GM23338 (cell line): ENCODE measurements at regions not wholly inside any gene's neighbourhood (a gene's known extent, or its start where the extent isn't known, plus 50 kb on each side); places are given as distances from the start of the nearest gene placed in this dataset.
A peak's percentile ranks its signal among the peaks of the same experiment; 100 is the strongest.

Experiments
- ATAC-seq: fragments of 200-7000 bp; cut with Tn5 transposase; 3 replicates; pipeline ENCODE4 v1.9.1; 2020
- DNase-seq: peaks from one replicate; pipeline ENCODE4 v3.0.0-alpha.2; 2015; ENCODE audit warnings: low spot score
- H2AFZ ChIP-seq: fragments of 200-600 bp; sonication (generic); 2 replicates; pipeline ENCODE4 v1.8.0; 2016; ENCODE audit warnings: antibody characterized with exemption, mild to moderate bottlenecking, moderate library complexity
- H3F3A ChIP-seq: fragments of 200-600 bp; sonication (generic); replicated peaks from 2 replicates; pipeline ENCODE4 v1.8.0; 2017; ENCODE audit warnings: antibody characterized with exemption, mixed run types, low read depth
- H3K27ac ChIP-seq: fragments of 200-600 bp; sonication (generic); 2 replicates; pipeline ENCODE4 v1.6.1; 2016; ENCODE audit warnings: low read depth
- H3K27me3 ChIP-seq: fragments of 200-600 bp; sonication (generic); 2 replicates; pipeline ENCODE4 v1.8.0; 2016; ENCODE audit warnings: mild to moderate bottlenecking, mixed run types, moderate library complexity; ENCODE audit not compliant: insufficient read depth
- H3K36me3 ChIP-seq: fragments of 200-600 bp; sonication (generic); 2 replicates; pipeline ENCODE4 v1.8.0; 2016; ENCODE audit warnings: mild to moderate bottlenecking; ENCODE audit not compliant: insufficient read depth
- H3K4me1 ChIP-seq: fragments of 200-600 bp; sonication (generic); 2 replicates; pipeline ENCODE4 v1.8.0; 2016; ENCODE audit warnings: mild to moderate bottlenecking, moderate library complexity; ENCODE audit not compliant: insufficient read depth
- H3K4me2 ChIP-seq: fragments of 200-600 bp; sonication (generic); 2 replicates; pipeline ENCODE4 v1.7.1; 2017; ENCODE audit warnings: mixed run types
- H3K4me3 ChIP-seq: fragments of 200-600 bp; sonication (generic); 2 replicates; pipeline ENCODE4 v1.6.1; 2016; ENCODE audit warnings: mixed run types
- H3K79me2 ChIP-seq: fragments of 200-600 bp; sonication (generic); replicated peaks from 2 replicates; pipeline ENCODE4 v1.8.0; 2017; ENCODE audit warnings: mild to moderate bottlenecking; ENCODE audit not compliant: insufficient read depth
- H3K9me2 ChIP-seq: fragments of 200-600 bp; sonication (generic); 2 replicates; pipeline ENCODE4 v1.8.0; 2017; ENCODE audit not compliant: insufficient read depth
- H4K20me1 ChIP-seq: fragments of 200-600 bp; sonication (generic); replicated peaks from 2 replicates; pipeline ENCODE4 v1.8.0; 2017; ENCODE audit warnings: mild to moderate bottlenecking; ENCODE audit not compliant: insufficient read depth
- H3K27ac Mint-ChIP-seq: 2 replicates; pipeline ENCODE4 v1.8.0; 2020; ENCODE audit warnings: inconsistent platforms, mild to moderate bottlenecking, moderate library complexity, mixed read lengths
- H3K27me3 Mint-ChIP-seq: 3 replicates; pipeline ENCODE4 v1.8.0; 2022; ENCODE audit warnings: low read depth, mild to moderate bottlenecking, moderate library complexity, mixed read lengths, inconsistent platforms; ENCODE audit not compliant: insufficient read depth, poor library complexity
- H3K36me3 Mint-ChIP-seq: 3 replicates; pipeline ENCODE4 v1.8.0; 2021; ENCODE audit warnings: low read depth, mild to moderate bottlenecking, inconsistent platforms, moderate library complexity, mixed read lengths
- H3K4me1 Mint-ChIP-seq: 3 replicates; pipeline ENCODE4 v1.8.0; 2020; ENCODE audit warnings: mild to moderate bottlenecking, inconsistent platforms, mixed read lengths
- H3K4me3 Mint-ChIP-seq: 3 replicates; pipeline ENCODE4 v1.8.0; 2021; ENCODE audit warnings: moderate library complexity, mild to moderate bottlenecking, inconsistent platforms, mixed read lengths
- H3K9me3 Mint-ChIP-seq: 3 replicates; pipeline ENCODE4 v1.8.0; 2020; ENCODE audit warnings: moderate library complexity, mild to moderate bottlenecking, inconsistent platforms, mixed read lengths
- CREB1 ChIP-seq: fragments of 250-450 bp; sonication (Bioruptor Pico); IDR thresholded peaks from 2 replicates; pipeline ENCODE4 v1.5.0; 2020; ENCODE audit warnings: low read depth, mild to moderate bottlenecking, moderate library complexity
- CTCF ChIP-seq, 2 experiments: fragments of 200-600 bp in 1 of 2; sonication (generic) in 1 of 2; conservative IDR thresholded peaks; 2 replicates each; pipeline versions ENCODE4 v1.5.1 to v1.6.1; 2016 to 2017; ENCODE audit warnings: antibody characterized with exemption in 2 of 2, low read depth in 2 of 2, mild to moderate bottlenecking in 2 of 2, moderate library complexity in 1 of 2
- ETS1 ChIP-seq: IDR thresholded peaks from 2 replicates; pipeline ENCODE4 v1.6.1; 2016; ENCODE audit warnings: antibody characterized with exemption
- EZH2 ChIP-seq: fragments of 200-600 bp; sonication (generic); IDR thresholded peaks from one replicate; pipeline ENCODE4 v1.8.0; 2017; ENCODE audit warnings: antibody characterized with exemption, mild to moderate bottlenecking, low read depth; ENCODE audit not compliant: unreplicated experiment
- NANOG ChIP-seq: IDR thresholded peaks from 2 replicates; pipeline ENCODE4 v1.6.1; 2016; ENCODE audit warnings: antibody characterized with exemption, borderline replicate concordance
- REST ChIP-seq: IDR thresholded peaks from one replicate; pipeline ENCODE4 v1.6.1; 2018; ENCODE audit warnings: antibody characterized with exemption; ENCODE audit not compliant: unreplicated experiment
- STAT1 ChIP-seq: IDR thresholded peaks from one replicate; pipeline ENCODE4 v1.6.1; 2016; ENCODE audit warnings: antibody characterized with exemption; ENCODE audit not compliant: unreplicated experiment
- ZNF114 ChIP-seq: fragments of 250-450 bp; sonication (Bioruptor Pico); IDR thresholded peaks from 2 replicates; pipeline ENCODE4 v1.5.0; 2020; ENCODE audit warnings: mild to moderate bottlenecking, moderate library complexity
- ZNF331 ChIP-seq: fragments of 250-450 bp; sonication (Bioruptor Pico); IDR thresholded peaks from 2 replicates; pipeline ENCODE4 v1.5.0; 2020; ENCODE audit warnings: low read depth, mild to moderate bottlenecking, moderate library complexity

- TF ChIP-seq ETS1 (no peak), ZNF114 (CRISPR knock-in tag) (no peak)
Measured at GRCh38 chr13:71051573-71051972, 815.4 kb downstream of the DACH1 start (continued).

GRCh38 chr13:71046360-71047079, 820.5 kb downstream of the DACH1 start:
- peak overlapping the region; percentile 16 for H3K4me2 ChIP-seq
- peak overlapping the region; percentile 52 for H3K4me3 Mint-ChIP-seq
- DNase-seq: peak; percentile 37

GRCh38 chr13:71045101-71045500, 821.9 kb downstream of the DACH1 start:
- Mint-ChIP-seq H3K27me3 (no peaks in the 10 kb centered on the region), H3K27ac (no peak overlapping the region), H3K4me1 (peaks cover 39% of the 10 kb centered on the region), H3K9me3 (no peaks in the 10 kb centered on the region), H3K4me3 (no peak overlapping the region), H3K36me3 (no peaks in the 10 kb centered on the region)
- no peak overlapping the region for H3K27ac ChIP-seq
- ATAC-seq (no peak), DNase-seq (no peak)
- no peaks in the 10 kb centered on the region for H3K79me2 ChIP-seq
- H3K4me1 ChIP-seq: peaks cover 36% of the 10 kb centered on the region; the same call in 1 of the 2 replicates
- H3K4me2 ChIP-seq: no peak overlapping the region
- no peaks in the 10 kb centered on the region for H3K36me3 ChIP-seq
- H3K9me2 ChIP-seq: no peaks in the 10 kb centered on the region
- no peak overlapping the region for H2AFZ ChIP-seq
- H3K4me3 ChIP-seq: no peak overlapping the region
- no peaks in the 10 kb centered on the region for H3K27me3 ChIP-seq
- no peaks in the 10 kb centered on the region for H4K20me1 ChIP-seq
- no peaks in the 10 kb centered on the region for H3F3A ChIP-seq
- no peak for TF ChIP-seq CREB1 (CRISPR knock-in tag)
- no peak for TF ChIP-seq REST
- TF ChIP-seq NANOG: no peak
- no peak for TF ChIP-seq STAT1
- TF ChIP-seq ETS1: no peak
- TF ChIP-seq CTCF (conservative IDR thresholded peaks at IDR 0.05; ENCODE audit: low read depth in 2 of 2): no peak
- TF ChIP-seq EZH2: no peak

More at GRCh38 chr13:71046360-71047079, 820.5 kb downstream of the DACH1 start:
- TF ChIP-seq NANOG (peak; percentile 70; the same call in 1 of the 2 replicates), ZNF331 (CRISPR knock-in tag) (no peak)
- H3K36me3 ChIP-seq: no peaks in the 10 kb centered on the region
- H3K4me3 ChIP-seq: peak overlapping the region; percentile 22; the same call in 1 of the 2 replicates
- H3F3A ChIP-seq: no peaks in the 10 kb centered on the region
- peaks cover 1% of the 10 kb centered on the region for H3K27me3 Mint-ChIP-seq
- peaks cover 34% of the 10 kb centered on the region for H3K4me1 Mint-ChIP-seq
- ATAC-seq: peak; percentile 77
- H3K27me3 ChIP-seq: no peaks in the 10 kb centered on the region
- H3K27ac ChIP-seq: peak overlapping the region; percentile 18; the same call in 1 of the 2 replicates
- H3K4me1 ChIP-seq: peaks cover 34% of the 10 kb centered on the region; the same call in 1 of the 2 replicates
- H3K36me3 Mint-ChIP-seq: no peaks in the 10 kb centered on the region
- H3K27ac Mint-ChIP-seq: peak overlapping the region; percentile 95
- no peaks in the 10 kb centered on the region for H4K20me1 ChIP-seq
- H3K9me3 Mint-ChIP-seq: no peaks in the 10 kb centered on the region
- H2AFZ ChIP-seq: no peak overlapping the region
- H3K9me2 ChIP-seq: no peaks in the 10 kb centered on the region
- no peaks in the 10 kb centered on the region for H3K79me2 ChIP-seq
